Body of pancreas (tissue), 4 donors: ENCODE measurements at regions not wholly inside any gene's neighbourhood (a gene's known extent, or its start where the extent isn't known, plus 50 kb on each side); places are given as distances from the start of the nearest gene placed in this dataset.

Experiments used
- CTCF ChIP-seq, 7 experiments: fragments of 450-650 bp in 4 of 7; fragments of 200-600 bp in 3 of 7; sonication (generic) in 3 of 7; IDR thresholded peaks; one replicate each; pipeline ENCODE4 v1.5.1; 2016 to 2019; ENCODE audit warnings: antibody characterized with exemption in 7 of 7
- POLR2A ChIP-seq, 3 donors: fragments of 450-650 bp; IDR thresholded peaks; one replicate each; pipeline ENCODE4 v1.6.1; 2016; ENCODE audit warnings: antibody characterized with exemption in 3 of 3, mild to moderate bottlenecking in 2 of 3

DNA sequence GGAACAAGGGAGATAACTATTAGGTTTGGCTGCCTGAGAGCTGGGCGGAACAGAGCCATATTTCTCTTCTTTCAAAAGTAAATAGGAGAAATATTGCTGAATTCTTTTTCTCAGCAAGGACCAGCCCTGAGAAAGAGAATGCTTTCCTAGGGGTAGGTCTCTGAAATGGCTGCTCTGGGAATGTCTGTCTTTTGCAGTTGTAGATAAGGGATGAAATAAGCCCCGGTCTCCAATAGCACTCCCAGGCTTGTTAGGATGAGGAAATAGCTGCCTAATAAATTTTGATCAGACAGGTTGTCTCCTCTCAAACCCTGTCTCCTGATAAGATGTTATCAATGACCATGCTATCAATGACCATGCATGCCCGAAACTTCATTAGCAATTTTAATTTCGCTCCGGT, 207.8 kb upstream of the KIT start:
- TF ChIP-seq CTCF (IDR thresholded peaks at IDR 0.05) (no peak), POLR2A (IDR thresholded peaks at IDR 0.05) (no peak)
